ENCODE measurements at regions not wholly inside any gene's neighbourhood (a gene's known extent, or its start where the extent isn't known, plus 50 kb on each side); places are given as distances from the start of the nearest gene placed in this dataset.

DNA sequence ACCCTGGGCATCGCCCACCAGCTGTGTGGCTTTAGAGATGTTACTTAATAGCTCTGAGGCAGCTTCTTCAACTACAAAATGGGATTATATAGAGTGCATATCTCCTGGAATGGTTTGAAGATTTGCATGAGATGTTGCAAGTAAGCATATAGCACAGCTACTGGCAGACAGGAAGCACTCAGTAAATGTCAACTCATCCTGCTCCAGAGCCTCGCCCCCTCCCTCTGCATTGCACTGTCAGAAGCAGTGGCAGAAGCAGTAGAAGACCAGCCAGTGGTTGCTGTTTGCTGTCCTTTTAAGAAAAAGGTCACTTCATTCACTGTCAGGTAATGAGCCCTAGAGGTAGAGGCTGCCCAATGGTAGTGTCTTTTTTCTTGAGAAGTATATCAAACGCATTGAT lies 180.0 kb upstream of the GHITM start:
- TF ChIP-seq, protein P1, sequence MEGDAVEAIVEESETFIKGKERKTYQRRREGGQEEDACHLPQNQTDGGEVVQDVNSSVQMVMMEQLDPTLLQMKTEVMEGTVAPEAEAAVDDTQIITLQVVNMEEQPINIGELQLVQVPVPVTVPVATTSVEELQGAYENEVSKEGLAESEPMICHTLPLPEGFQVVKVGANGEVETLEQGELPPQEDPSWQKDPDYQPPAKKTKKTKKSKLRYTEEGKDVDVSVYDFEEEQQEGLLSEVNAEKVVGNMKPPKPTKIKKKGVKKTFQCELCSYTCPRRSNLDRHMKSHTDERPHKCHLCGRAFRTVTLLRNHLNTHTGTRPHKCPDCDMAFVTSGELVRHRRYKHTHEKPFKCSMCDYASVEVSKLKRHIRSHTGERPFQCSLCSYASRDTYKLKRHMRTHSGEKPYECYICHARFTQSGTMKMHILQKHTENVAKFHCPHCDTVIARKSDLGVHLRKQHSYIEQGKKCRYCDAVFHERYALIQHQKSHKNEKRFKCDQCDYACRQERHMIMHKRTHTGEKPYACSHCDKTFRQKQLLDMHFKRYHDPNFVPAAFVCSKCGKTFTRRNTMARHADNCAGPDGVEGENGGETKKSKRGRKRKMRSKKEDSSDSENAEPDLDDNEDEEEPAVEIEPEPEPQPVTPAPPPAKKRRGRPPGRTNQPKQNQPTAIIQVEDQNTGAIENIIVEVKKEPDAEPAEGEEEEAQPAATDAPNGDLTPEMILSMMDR (conservative IDR thresholded peaks at IDR 0.05; ENCODE audit: low read depth, low read length): no peak

DNA sequence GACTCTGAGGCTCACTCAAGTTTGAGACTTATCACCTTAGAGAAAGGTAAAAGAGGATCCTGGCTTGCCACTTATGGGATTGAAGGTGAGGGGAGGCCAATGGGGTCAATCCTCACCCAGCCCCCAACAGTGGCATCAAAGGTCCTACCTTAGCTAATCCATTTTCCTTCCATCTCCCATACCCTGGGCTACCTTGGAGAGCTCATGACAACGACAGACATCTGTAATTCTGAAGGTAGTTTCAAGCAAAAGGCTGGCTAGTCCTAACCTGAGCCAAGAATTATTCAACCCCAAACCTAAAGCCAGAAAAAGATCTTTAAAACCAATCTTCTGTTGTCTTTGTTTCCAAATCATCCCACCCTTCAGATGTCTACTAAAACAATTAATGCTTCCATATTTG lies 179.2 kb upstream of the GHITM start:
- DNase-seq (ENCODE audit: low read depth): no peak
- TF ChIP-seq, protein P1 (conservative IDR thresholded peaks at IDR 0.05; ENCODE audit: low read depth, low read length): no peak
- no peak overlapping the region for H3K4me3 ChIP-seq (ENCODE audit: low read depth, low read length)

More for the DNA sequence above, 180.0 kb upstream of the GHITM start:
- no peak for DNase-seq (ENCODE audit: low read depth)
- no peak overlapping the region for H3K4me3 ChIP-seq (ENCODE audit: low read depth, low read length)

DNA sequence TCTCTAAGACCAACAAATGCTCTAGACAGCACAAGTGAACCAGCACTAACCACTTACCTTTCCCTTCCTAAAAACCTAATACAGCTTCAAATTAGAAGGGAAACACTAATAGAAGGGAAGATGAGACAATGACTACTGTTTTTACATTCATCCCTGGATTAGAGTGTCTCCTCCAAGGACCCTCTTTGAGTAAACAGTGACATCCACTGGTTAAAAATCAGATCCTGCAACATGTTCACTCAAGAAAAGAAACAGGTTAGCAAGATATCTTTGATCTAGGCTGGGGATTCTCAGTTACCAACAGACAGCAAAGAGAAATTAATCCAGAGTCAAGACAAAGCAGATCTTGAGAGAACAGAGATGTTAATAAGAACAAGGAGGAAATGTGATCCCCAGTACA lies 177.7 kb upstream of the GHITM start:
- DNase-seq (ENCODE audit: low read depth): no peak
- TF ChIP-seq, protein P1 (conservative IDR thresholded peaks at IDR 0.05; ENCODE audit: low read depth, low read length): peak; percentile 14
- no peak overlapping the region for H3K4me3 ChIP-seq (ENCODE audit: low read depth, low read length)

DNA sequence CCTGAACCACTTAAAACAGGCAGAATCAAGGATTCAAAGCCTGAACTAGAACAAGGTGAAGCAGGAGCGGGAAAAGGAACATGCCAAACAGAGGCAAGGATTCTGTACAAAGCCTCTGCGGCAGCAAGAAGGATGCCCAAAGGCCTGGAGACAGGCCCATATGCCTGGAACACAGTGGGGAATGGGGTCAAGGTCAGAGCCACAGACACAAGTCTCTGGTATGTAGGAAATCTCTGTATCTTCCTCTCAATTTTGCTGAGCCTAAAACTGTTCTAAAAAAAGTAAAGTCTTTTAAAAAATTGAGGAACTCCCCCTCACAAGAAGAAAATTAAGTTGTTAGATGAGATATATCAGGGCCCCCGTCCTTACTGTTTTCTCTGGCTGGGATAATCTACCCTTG lies 175.9 kb upstream of the GHITM start:
- no peak for DNase-seq (ENCODE audit: low read depth)
- H3K4me3 ChIP-seq (ENCODE audit: low read depth, low read length): no peak overlapping the region
- TF ChIP-seq, protein P1 (conservative IDR thresholded peaks at IDR 0.05; ENCODE audit: low read depth, low read length): no peak

DNA sequence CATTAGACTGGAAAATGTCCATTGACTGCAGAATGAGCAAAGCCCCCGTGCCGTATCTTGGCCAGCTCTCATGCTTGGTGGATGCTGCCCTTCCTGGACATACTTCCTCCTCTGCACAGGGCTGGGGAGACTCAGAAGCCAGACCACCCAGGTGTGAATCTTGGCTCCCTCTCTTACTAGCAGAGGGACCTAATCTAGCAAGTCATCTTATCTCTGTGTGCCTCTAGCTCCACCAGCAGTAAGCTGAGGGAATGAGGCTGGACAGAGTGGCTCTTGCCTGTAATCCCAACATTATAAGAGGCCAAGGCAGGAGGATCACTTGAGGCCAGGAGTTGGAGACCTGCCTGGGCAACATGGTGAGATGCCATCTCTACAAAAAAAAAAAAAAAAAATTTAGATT lies 173.8 kb upstream of the GHITM start:
- TF ChIP-seq, protein P1 (conservative IDR thresholded peaks at IDR 0.05; ENCODE audit: low read depth, low read length): no peak

DNA sequence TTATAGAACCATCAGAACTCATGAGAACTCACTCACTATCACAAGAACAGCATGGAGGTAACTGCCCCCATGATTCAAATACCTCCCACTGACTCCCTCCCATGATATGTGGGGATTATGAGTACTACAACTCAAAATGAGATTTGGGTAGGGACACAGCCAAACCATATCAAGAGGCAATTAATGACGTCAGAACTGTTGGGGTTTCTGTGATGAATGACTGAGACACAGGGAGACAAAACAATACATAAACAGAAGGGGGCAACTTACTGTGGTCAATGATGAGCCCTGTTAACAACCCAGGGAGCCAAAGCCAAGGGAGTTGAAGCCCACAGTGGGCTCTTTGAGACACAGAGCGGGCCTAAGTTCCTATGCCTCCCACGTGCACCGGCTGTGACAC lies 171.3 kb upstream of the GHITM start:
- TF ChIP-seq, protein P1 (conservative IDR thresholded peaks at IDR 0.05; ENCODE audit: low read depth, low read length): no peak
- no peak for DNase-seq (ENCODE audit: low read depth)
- no peak overlapping the region for H3K4me3 ChIP-seq (ENCODE audit: low read depth, low read length)

More for the DNA sequence above, 173.8 kb upstream of the GHITM start:
- DNase-seq (ENCODE audit: low read depth): no peak
- no peak overlapping the region for H3K4me3 ChIP-seq (ENCODE audit: low read depth, low read length)

DNA sequence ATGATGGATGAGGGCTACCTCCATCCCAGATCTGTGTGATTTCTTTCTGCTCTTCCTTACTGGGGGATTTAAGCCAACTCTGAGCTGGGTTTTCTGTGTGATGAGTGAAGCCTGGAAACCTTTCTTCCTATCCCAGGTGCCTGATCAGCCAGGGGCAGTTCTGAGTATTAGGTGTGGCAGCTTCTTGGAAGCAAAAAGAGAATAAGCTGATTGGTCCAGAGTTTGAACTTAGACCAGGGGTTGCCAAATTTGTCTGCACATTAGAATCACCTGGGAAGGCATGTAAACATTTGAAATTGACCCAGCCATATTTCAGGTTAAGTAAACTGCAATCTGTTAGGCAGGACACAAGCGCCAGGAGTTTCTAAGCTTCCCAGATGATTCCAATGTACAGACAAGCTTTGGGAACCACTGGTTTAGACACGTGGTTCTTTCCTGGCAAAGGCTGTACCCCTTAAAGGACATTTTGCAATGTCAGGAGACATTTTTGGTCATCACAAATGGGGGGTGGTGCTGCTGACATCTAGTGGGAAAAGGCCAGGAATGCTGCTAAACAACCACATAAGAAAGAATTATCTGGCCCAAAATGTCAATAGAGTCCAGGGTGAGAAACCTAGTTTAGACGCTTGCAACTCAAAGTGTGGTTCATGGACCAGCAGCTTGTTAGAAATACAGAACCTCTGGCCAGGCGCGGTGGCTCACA lies 160.5 kb upstream of the GHITM start:
- no peak overlapping the region for H3K4me3 ChIP-seq (ENCODE audit: low read depth, low read length)
- TF ChIP-seq, protein P1 (conservative IDR thresholded peaks at IDR 0.05; ENCODE audit: low read depth, low read length): no peak
- DNase-seq (ENCODE audit: low read depth): no peak
